ENCODE measurements at regions not wholly inside any gene's neighbourhood (a gene's known extent, or its start where the extent isn't known, plus 50 kb on each side); places are given as distances from the start of the nearest gene placed in this dataset.
"Not testable (repeated sequence)": the region's sequence is repeated elsewhere in the genome, so short reads cannot be mapped to it uniquely, and the experiment has no call there.

DNA sequence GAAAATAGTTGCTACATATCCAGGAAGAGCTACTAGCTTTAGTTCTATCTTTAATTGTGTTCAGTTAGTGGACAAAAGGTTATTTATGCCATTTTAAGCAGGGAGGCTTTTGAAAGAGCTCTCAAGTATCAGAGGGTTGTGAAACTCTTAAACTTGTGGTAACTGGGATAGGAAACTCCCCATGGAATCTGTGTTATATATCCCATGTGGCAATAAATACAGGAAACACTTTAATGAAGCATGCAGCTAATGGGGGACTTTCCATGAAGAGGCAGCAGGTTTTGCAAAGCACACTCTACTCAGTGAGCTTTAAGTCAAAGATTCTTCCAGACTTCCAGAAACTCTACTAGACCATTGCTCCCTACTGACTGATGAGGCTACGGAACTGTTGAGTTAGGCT lies 805.0 kb upstream of the C9orf72 start:
- DNase-seq: no peak

DNA sequence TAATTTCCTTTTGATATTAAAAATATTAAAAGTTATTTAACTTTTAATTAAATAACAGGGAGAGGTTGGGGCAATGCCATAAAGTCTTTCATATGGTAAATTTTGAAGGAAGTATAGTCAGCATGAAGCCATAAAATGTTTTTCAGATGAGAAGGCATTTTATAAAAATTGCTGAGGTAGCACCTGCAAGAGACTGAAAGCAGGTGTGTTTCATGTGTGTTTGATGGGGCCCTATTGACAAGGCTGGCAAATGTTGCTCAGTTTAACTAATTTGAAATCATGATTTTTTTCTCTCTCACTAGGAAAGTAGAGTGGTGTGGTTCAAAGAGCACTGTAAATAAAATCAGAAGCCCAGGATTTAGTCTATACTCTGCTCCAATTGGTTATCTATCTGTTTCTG lies 805.8 kb upstream of the C9orf72 start:
- no peak for DNase-seq

DNA sequence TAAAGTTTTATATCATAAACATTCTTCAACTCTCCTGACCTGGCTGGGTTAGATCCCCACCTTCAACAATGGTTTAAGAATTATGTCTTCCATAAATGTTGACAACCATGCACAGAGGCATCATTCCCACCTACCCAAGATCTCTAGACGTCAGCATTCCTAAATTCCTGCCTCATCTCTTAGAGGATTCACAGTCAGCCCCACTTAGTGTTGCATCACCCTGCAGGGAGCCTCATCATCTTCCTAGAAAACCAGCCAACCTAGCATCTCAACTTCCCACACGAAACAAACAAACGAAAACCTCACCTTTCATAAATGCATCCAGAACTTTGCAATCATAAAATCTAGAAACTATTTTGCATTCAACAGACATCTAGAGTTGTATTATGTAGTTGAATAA lies 816.1 kb upstream of the C9orf72 start:
- DNase-seq: no peak

DNA sequence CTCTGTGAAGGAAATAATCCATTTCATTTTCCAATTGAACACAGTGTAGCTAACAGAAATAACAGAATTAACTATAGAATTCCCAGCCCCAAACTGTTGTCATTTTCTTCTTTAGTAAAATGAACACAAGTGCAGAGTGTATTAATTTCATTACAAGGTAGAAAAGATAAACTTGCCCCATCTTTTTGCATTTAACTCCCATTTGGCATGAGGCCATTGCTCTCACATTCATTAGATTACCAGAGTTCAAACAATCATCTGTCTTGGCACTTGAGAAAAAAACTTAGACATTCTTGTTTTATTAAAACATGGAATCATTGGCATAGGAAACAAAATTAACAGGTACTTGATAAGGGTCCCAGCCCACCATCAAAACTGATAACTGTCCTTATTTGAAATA lies 821.5 kb upstream of the C9orf72 start:
- DNase-seq: no peak

DNA sequence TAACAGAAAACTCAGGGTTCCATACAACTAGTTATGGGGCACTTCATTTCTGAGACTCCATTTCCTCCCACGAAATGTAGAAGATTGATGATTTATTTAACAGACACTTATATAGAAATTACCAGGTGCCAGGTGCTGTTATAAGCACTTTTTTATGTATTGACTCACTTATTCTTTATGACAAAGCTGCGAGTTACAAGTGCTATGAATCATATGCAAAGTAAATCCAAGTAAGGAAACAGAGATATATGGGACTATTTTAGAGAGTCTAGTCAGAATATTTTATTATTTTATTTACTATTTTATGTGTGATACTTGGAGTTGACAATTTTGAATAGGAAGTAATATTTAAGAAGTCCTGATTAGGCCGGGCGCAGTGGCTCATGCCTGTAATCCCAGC lies 822.8 kb upstream of the C9orf72 start:
- no peak for DNase-seq

DNA sequence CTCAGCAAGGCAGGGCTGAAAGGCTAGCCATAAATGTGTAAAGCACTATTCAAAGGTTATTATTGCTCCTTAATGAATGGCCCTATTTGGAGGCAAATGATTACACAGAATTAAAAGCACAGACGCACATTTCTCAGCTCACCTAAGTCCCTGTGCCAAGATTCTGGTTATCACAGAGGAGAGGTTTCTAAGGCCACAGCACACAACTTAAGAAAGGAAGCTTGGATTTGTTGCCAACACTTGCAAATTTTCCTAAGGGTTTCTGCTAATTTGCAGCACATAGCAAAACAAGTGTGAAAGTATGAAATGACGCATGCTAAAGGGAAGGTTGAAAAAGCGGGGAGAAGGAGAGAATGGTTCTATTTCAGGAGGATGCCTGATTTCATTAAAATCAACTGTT lies 834.1 kb upstream of the C9orf72 start:
- no peak for DNase-seq

DNA sequence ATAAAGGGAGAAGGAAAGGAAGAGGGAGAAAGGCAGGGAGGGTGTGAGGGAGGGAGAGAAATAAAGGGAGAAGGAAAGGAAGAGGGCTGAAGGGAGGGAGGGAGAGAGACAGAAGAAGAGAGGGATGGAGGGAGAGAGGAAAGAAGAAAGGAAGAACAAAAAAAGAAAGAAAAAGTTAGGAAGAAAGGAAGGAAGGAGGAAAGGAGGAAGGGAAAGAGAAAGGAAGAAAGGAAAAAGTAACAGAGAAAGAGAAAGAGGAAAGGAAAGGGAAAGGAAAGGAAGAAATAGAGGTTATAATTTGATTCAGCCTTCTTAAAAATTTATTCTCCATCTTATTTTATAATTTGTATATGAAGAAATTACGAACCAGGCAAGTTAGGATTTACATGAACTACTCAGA lies 836.6 kb upstream of the C9orf72 start:
- no peak for DNase-seq

DNA sequence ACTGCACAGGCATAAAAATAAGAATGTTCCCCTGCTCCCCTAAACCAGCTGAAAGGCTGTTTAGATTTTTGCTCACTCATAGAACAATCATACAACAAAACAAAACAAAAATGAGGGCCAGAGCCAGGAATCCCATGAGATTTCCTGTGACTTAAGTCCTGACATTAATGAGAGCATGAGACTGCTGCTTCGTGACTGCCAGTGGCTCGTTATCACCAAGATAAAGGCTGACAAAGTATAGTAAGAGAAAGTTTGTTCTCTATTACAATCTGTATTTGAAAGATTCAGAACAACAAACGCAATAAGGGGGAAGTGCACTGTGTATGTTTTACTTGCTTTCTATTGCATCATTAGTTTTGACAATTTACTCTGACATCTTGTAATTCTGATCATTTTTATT lies 837.1 kb upstream of the C9orf72 start:
- DNase-seq: no peak

DNA sequence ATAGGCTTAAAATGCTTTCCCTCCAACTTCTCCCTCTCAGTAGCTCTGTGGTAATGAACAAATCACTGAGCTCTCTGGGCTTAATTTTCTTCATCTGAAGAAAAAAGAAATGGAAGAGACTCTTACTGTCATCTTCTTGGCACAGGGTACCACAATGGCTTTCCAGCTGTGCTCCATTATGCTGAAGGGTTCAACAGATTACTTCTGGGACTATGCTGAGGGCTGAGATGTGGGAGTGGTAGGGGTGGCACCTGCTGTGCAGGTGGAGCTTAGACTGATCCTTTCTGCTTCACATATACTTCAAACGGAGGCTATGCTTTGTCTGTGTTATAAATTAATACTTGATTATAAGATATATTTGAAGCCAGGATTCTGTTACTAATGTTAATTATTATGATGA lies 840.2 kb upstream of the C9orf72 start:
- DNase-seq: no peak

DNA sequence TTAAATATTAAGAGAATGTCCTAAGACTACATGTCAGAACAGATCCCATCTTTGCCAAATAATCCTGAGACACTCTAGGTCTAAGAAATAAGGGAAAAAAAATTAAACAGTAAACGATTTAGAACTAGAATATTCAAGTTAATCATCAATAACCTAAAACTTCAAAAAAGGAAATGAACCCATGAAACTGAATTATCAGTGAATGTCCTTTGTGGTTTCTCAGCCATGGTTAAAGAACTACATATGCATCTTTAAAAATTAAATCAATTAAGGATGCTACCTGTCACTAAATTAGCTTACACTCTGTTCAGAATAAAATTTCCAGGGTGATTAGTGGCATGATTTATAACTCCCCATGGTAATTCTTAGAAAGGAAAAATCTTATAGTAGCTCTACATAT lies 850.0 kb upstream of the C9orf72 start:
- no peak for DNase-seq

DNA sequence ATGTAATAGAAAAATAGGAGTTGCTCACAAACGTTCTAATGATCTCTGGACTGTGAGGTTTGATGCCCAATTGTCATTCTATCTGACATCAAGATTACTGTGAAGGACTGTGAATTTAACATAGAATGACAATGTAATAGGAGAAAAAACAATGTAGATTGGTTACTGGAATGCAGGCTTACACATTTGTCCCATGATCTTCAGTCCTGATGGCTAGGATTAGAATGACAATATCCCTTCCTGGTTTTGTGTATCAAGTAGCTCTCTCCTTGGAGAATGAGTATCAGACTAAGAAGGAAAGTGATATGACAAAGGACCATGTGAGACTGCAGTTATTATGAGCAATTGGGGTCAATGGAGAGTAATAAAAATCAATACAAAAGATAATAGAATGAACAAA lies 862.2 kb upstream of the C9orf72 start:
- no peak for DNase-seq

DNA sequence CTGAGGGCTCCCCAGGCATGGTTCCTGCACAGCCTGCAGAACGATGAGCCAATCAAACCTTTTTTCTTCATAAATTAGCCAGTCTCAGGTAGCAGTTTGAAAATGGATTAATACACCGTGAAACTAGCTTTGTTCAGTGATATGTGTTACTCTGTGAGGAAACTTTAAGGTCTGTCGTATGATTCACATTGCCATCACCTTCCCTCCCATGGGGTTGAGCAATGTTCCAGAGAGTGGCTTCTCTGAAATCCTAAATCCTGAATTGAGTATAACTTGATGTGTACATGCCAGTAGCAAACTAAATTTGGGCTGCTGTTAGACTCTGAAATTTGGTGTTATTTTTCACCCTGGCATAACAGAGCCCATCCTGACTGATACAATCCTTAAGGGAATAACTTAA lies 866.4 kb upstream of the C9orf72 start:
- DNase-seq: no peak

DNA sequence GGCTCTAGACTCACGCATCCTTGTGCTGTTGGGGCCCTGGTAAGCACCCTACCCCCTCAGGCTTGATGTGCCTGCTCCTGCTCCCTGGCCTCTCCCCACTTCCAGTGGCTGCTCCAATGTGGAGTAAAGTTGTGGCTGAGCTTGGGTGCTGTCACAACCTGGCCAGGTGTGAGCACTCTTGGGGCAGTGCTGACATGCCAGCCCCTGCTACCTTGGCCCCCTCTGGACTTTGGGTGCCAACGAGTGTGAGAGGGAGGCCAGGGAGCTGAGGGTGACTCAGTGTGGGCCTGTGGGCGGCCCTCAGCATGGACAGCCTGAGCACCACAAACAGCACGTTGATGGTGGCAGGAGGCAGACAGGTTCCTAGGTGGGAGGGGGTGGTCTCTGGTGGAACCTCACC lies 870.2 kb upstream of the C9orf72 start:
- no peak for DNase-seq

DNA sequence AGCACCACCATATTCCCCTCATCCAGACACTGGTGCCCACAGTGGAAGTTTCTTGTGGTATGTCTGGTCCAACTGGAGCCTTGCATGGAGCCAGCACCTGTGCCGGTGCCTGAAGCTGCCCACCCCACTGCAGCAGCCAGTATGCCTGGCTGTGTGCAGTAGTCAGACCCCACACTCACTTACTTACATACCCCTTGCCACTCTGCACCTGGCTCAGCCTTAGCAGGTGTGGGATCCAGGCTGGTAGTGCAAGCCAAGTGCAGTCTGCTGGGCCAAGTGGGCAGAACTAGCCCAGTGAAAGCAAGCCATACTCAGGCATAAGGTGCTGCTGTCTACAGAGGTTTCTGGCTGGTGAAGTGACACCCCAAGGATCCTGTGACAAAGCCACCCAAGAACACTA lies 871.4 kb upstream of the C9orf72 start:
- DNase-seq: no peak

DNA sequence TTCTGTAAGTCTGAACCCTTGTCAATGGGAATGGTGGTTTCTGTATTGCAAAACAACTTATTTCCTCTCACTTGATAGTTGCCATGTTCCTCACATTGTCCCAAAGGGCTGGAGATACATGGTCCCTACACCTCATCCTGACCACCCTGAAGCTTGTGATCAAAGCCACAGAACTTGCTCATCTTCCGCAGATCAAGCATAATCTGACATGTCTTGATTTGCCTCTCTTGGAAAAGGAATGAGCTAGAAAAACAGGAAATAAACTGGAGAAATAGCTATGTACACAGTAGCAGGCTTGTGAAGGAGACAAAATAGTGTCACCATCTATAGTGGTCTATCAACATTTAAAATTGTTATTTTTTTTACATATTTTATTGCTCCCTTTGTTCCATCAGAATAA lies 871.9 kb upstream of the C9orf72 start:
- DNase-seq: no peak

DNA sequence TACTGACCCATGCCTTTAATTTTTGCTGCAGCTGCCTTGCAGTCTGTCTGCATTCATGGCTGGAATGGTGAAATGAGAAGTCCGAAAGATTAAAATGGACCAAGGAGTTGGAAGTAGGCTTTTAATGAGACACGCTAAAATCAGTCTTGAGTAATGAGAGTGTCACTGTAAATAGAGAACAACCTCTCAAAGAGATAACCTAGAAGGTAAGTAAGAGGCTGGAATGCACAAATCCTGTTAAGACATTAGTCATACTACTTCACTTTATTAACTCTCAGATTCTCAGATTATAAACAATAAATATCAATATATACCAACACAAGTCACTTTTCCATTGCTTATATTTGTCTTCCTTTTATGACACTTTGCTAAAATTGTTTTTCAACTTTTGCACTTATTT lies 880.6 kb upstream of the C9orf72 start:
- no peak for DNase-seq

DNA sequence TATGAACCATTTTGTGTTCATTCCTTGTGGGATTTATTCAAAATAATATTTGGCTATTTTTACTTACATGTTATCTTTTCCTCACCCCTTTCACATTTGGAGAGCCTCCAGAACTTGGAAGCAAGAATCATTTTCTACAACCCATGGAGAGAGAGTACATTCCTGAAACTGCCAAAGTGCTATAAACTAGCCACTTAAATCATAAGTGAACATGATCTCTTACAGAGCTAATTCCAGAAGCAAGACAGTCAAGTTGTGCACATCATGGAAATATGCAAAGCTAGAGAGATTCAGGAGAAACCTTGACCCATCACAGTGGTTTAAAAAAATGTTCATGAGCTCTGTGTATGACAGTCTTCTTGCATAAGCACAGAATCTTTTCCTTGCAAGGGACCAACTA lies 883.6 kb upstream of the C9orf72 start:
- no peak for DNase-seq

DNA sequence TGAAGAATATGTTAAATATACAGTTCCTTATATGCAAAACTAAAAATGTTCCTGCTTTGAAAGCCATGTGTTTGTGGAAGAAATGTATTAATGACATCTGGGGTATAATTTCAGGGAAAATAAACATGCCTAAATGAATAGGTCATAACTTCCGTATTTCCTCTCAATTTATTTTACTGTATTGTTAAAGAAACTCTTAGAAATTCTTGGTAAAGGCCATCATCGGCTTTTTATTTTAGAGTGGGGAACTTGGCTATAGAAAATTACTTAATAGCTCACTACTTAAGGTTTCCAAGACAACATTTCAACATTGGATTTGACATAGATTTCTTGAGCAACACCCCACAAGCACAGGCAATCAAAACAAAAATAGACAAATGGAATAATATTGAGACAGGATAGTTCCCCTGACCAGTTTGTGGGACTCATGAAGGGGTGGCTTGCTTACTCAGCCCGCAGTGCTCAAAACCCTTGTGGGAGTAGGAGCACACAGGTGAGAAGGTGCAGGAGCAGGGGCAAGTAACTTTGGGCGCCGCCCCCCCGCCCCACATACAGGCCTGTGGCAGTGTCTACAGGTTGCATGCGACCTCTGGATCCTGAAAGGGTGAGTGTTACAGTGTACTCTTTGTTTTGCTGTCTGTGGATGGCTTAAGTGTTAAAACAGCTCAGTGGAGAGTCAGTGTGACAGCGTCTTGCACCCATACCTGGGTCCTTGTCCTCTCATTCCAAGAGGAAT lies 891.4 kb upstream of the C9orf72 start:
- DNase-seq: no peak

DNA sequence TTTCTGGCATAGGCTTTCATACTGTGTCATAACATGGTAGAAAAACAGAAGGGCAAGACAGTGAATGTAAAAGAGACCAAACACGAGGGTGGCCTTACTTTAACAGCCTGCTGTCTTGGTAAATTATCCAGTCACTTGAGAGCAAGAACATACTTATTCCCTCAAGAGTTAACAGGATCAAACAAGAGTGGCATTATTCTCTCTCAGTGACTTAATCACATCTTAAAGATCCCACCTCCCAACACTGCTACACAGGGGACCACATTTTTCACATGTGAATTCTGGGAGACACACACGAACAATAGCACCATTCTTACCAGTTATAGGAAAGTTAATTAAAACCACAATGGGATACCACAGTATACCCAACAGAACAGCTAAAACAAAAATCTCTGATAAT lies 898.0 kb upstream of the C9orf72 start:
- DNase-seq: no peak

DNA sequence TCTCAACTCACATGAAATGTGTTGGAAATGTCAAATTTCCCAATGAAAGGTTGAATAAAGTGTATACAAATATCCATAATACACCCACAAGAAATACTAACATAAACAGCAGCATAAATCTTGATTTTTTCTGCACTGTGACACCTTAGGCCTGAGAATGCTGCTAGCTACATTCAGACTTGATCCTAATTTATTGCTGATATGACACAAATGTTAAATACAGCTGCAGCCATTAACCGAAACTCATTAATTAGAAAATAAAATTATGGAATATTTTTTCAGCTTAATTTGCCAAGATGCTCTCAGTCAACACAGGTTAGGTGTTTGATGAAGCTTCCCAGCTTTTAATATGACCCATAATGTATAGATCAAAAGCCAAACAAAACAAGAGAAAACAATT lies 914.3 kb upstream of the C9orf72 start:
- no peak for DNase-seq

DNA sequence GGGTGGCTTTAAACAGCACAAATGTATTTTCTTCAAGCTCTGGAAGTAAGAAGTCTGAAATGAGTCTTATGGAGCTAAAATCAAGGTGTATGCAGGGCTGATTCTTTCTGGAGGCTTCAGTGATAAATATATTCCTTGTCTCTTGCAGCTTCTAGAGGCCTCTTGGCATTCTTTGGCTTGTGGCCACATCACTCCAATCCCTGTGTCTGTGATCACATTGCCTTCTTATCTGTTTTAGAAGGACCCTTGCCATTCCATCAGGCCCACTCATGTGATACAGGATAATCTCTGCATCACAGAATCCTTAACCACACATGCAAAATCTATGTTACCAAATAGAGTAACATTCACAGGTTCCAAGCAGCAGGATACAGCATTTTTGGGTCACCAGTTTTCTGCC lies 917.8 kb upstream of the C9orf72 start:
- no peak for DNase-seq

DNA sequence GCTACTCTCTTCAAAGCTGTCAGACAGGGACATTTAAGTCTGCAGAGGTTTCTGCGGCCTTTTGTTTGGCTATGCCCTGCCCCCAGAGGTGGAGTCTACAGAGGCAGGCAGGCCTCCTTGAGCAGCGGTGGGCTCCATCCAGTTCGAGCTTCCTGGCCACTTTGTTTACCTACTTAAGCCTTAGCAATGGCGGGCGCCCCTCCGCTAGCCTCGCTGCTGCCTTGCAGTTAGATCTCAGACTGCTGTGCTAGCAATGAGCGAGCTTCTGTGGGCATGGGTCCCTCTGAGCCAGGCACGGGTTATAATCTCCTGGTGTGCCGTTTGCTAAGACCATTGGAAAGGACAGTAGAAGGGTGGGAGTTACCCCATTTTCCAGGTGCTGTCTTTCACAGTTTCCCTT lies 924.9 kb upstream of the C9orf72 start:
- not testable (repeated sequence) for DNase-seq

DNA sequence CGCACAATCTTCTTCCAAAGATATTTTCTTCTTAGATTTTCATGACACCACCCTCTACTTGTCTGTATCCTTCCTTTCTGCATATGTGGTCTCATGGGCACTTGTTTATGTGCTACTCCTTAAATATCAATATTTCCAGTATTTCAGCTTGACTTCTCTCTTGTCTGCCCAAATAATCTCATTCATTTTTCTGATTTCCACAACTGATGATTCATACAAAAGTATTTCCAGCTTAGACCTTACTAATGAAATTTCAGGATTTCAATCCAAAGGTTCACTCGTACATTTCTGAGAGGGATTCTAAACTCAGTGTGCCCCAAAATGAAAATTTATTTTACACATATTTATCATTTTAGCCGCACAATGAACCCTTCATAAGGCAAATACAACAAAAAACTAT lies 928.9 kb upstream of the C9orf72 start:
- DNase-seq: no peak

DNA sequence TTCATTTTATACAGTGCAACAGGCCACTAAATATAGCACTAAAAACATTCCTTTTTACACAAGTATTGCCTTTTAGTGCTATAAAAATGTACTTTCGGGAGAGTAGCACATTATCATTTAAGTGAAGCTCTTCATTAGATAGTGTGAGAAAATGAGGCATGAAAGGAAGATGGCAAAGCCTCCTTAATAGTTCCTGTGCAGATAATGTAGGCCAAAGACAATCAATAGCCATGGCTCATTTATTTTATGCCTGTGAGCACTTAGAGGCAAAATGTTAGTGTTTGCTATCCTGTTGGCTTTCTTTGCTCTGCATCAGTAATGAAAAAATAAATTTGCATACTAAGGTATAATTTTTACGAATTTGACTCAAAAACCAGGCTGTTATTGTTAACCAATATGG lies 929.5 kb upstream of the C9orf72 start:
- no peak for DNase-seq

DNA sequence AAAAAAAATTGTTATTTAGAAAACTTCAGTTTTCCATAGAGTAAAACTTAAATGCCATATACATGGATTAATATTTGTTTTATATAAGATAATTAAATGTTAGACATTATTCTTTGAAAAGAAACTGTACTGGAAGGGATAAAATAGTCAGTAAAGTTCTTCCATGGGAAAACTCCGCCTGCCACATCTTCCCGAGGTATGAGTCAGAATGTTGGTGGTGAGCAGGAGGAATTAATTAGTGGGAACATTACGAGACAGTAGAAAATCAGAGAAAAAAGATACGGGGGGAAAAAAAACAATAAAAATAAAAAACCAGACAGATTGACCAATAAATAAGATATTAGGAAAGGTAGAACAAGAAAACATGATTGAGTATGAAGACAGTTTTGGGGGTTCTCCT lies 930.3 kb upstream of the C9orf72 start:
- DNase-seq: no peak

DNA sequence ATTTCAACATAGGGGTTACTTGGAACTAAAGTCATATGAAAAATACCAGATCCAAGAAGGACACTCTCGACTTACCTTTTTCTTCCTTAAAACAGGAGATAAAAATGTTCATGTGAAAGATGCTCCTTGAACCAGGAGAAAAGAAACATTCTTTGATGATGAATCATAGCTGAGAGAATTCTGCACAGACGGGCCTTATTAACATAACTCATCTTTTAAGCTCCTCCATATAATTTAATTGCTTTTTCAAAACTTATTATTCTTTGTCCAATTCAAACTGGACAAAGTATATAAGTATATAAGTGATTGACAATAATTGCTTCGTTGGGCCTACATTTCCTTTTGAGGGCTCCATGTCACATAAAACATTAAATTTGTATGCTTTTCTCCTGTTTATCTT lies 945.2 kb upstream of the C9orf72 start:
- DNase-seq: no peak

Measured in NCI-H1436 treated with DMSO at 0.1 percent for 48 hours (cell line).